Liver (tissue), 8 donors: ENCODE measurements at regions not wholly inside any gene's neighbourhood (a gene's known extent, or its start where the extent isn't known, plus 50 kb on each side); places are given as distances from the start of the nearest gene placed in this dataset.

Experiments used
- DNase-seq: peaks from one replicate; pipeline ENCODE4 v3.0.0-alpha.2; 2017; ENCODE audit warnings: low spot score
- H3K27ac ChIP-seq, 2 donors: one replicate each; pipeline ENCODE4 v1.7.0; 2013; ENCODE audit warnings: inconsistent platforms in 2 of 2, low read length in 2 of 2, control low read depth in 1 of 2, low read depth in 1 of 2, mild to moderate bottlenecking in 1 of 2
- H3K27me3 ChIP-seq, 4 donors: one replicate each; pipeline versions ENCODE4 v1.6.1 to v1.7.0; 2013; ENCODE audit warnings: low read length in 3 of 4, inconsistent platforms in 1 of 4, mild to moderate bottlenecking in 1 of 4, moderate library complexity in 1 of 4; ENCODE audit not compliant: control insufficient read depth in 4 of 4, insufficient read depth in 4 of 4
- H3K36me3 ChIP-seq, 4 donors: one replicate each; pipeline versions ENCODE4 v1.6.1 to v1.7.0; 2013; ENCODE audit warnings: low read length in 3 of 4, mild to moderate bottlenecking in 3 of 4, low read depth in 1 of 4, moderate library complexity in 1 of 4; ENCODE audit not compliant: control insufficient read depth in 4 of 4, insufficient read depth in 3 of 4
- H3K4me1 ChIP-seq, 4 donors: one replicate each; pipeline versions ENCODE4 v1.6.1 to v1.7.0; 2013; ENCODE audit warnings: low read length in 3 of 4, mild to moderate bottlenecking in 3 of 4, moderate library complexity in 1 of 4; ENCODE audit not compliant: control insufficient read depth in 4 of 4, insufficient read depth in 4 of 4
- H3K4me3 ChIP-seq, 3 donors: one replicate each; pipeline versions ENCODE4 v1.6.1 to v1.7.0; 2013; ENCODE audit warnings: low read length in 3 of 3, control low read depth in 1 of 3, low read depth in 1 of 3, mild to moderate bottlenecking in 1 of 3
- H3K9ac ChIP-seq, 2 donors: one replicate each; pipeline ENCODE4 v1.7.0; 2013; ENCODE audit warnings: low read length in 2 of 2, mild to moderate bottlenecking in 2 of 2, moderate library complexity in 2 of 2, control low read depth in 1 of 2, low read depth in 1 of 2
- H3K9me3 ChIP-seq, 4 donors: one replicate each; pipeline versions ENCODE4 v1.6.1 to v1.7.0; 2013; ENCODE audit warnings: low read length in 3 of 4; ENCODE audit not compliant: control insufficient read depth in 4 of 4
- FOXA1 ChIP-seq: IDR thresholded peaks from 2 replicates; pipeline ENCODE4 v1.6.1; 2016; ENCODE audit warnings: antibody characterized with exemption
- FOXA2 ChIP-seq: IDR thresholded peaks from 2 replicates; pipeline ENCODE4 v1.6.1; 2016; ENCODE audit warnings: antibody characterized with exemption
- GABPA ChIP-seq, 2 donors: IDR thresholded peaks in 1 of 2; conservative IDR thresholded peaks in 1 of 2; 2 replicates each; pipeline ENCODE4 v1.6.1; 2016; ENCODE audit warnings: antibody characterized with exemption in 2 of 2, mild to moderate bottlenecking in 1 of 2, moderate library complexity in 1 of 2
- HNF4A ChIP-seq, 2 donors: conservative IDR thresholded peaks; 2 replicates each; pipeline ENCODE4 v1.6.1; 2016; ENCODE audit warnings: antibody characterized with exemption in 2 of 2, mild to moderate bottlenecking in 2 of 2
- HNF4G ChIP-seq: IDR thresholded peaks from 2 replicates; pipeline ENCODE4 v1.6.1; 2016; ENCODE audit warnings: antibody characterized with exemption
- JUND ChIP-seq, 2 donors: IDR thresholded peaks; 2 replicates each; pipeline ENCODE4 v1.6.1; 2016; ENCODE audit warnings: antibody characterized with exemption in 2 of 2
- MAX ChIP-seq: IDR thresholded peaks from 2 replicates; pipeline ENCODE4 v1.6.1; 2016; ENCODE audit warnings: antibody characterized with exemption
- NR2F2 ChIP-seq: IDR thresholded peaks from 2 replicates; pipeline ENCODE4 v1.6.1; 2016; ENCODE audit warnings: antibody characterized with exemption
- RAD21 ChIP-seq, 2 donors: IDR thresholded peaks; 2 replicates each; pipeline ENCODE4 v1.6.1; 2016; ENCODE audit warnings: antibody characterized with exemption in 2 of 2, mild to moderate bottlenecking in 2 of 2
- RXRA ChIP-seq, 2 donors: IDR thresholded peaks; 2 replicates each; pipeline ENCODE4 v1.6.1; 2017 to 2018; ENCODE audit warnings: antibody characterized with exemption in 2 of 2, mild to moderate bottlenecking in 1 of 2
- SP1 ChIP-seq: IDR thresholded peaks from 2 replicates; pipeline ENCODE4 v1.6.1; 2018; ENCODE audit warnings: antibody characterized with exemption, mild to moderate bottlenecking
- TAF1 ChIP-seq: conservative IDR thresholded peaks from 2 replicates; pipeline ENCODE4 v1.6.1; 2016; ENCODE audit warnings: antibody characterized with exemption, mild to moderate bottlenecking
- YY1 ChIP-seq: IDR thresholded peaks from 2 replicates; pipeline ENCODE4 v1.6.1; 2016; ENCODE audit warnings: antibody characterized with exemption, mild to moderate bottlenecking
- ZBTB33 ChIP-seq: IDR thresholded peaks from 2 replicates; pipeline ENCODE4 v1.6.1; 2016; ENCODE audit warnings: antibody characterized with exemption
- WGBS: extraction: QIAGEN DNeasy Blood & Tissue Kit; methylation state at CpG from one replicate; pipeline ENCODE4 v1.1.7; 2013; 5-methylcytosine and 5-hydroxymethylcytosine counted together
- TF ChIP-seq, protein P1 (sequence below): IDR thresholded peaks from 2 replicates; pipeline ENCODE4 v1.6.1; 2016; ENCODE audit warnings: antibody characterized with exemption, mild to moderate bottlenecking
- TF ChIP-seq, protein P2 (sequence below): IDR thresholded peaks from 2 replicates; pipeline ENCODE4 v1.6.1; 2016; ENCODE audit warnings: antibody characterized with exemption
- TF ChIP-seq, protein P3 (sequence below): fragments of 150-350 bp; IDR thresholded peaks from 2 replicates; pipeline ENCODE4 v1.5.1; 2017; ENCODE audit warnings: improper control_type of control experiment, low read depth, low read length; ENCODE audit not compliant: missing input control
- donor health status: healthy.
- donor health status: healthy.
- donor health status: healthy.
- donor health status: healthy.
- donor health status: healthy.

GRCh38 chr6:132168961-132169360 is 217.8 kb upstream of the CCN2 start:
- Histone ChIP-seq H3K36me3 (no peaks in the 10 kb centered on the region), H3K27ac (no peak overlapping the region), H3K9ac (no peak overlapping the region), H3K27me3 (no peaks in the 10 kb centered on the region), H3K4me1 (no peaks in the 10 kb centered on the region), H3K4me3 (no peak overlapping the region), H3K9me3 (no peaks in the 10 kb centered on the region)
- 86% methylated on average over 3 of the region's 3 CpGs for WGBS
- no peak for DNase-seq
- TF ChIP-seq, protein P1, sequence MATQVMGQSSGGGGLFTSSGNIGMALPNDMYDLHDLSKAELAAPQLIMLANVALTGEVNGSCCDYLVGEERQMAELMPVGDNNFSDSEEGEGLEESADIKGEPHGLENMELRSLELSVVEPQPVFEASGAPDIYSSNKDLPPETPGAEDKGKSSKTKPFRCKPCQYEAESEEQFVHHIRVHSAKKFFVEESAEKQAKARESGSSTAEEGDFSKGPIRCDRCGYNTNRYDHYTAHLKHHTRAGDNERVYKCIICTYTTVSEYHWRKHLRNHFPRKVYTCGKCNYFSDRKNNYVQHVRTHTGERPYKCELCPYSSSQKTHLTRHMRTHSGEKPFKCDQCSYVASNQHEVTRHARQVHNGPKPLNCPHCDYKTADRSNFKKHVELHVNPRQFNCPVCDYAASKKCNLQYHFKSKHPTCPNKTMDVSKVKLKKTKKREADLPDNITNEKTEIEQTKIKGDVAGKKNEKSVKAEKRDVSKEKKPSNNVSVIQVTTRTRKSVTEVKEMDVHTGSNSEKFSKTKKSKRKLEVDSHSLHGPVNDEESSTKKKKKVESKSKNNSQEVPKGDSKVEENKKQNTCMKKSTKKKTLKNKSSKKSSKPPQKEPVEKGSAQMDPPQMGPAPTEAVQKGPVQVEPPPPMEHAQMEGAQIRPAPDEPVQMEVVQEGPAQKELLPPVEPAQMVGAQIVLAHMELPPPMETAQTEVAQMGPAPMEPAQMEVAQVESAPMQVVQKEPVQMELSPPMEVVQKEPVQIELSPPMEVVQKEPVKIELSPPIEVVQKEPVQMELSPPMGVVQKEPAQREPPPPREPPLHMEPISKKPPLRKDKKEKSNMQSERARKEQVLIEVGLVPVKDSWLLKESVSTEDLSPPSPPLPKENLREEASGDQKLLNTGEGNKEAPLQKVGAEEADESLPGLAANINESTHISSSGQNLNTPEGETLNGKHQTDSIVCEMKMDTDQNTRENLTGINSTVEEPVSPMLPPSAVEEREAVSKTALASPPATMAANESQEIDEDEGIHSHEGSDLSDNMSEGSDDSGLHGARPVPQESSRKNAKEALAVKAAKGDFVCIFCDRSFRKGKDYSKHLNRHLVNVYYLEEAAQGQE = no peak
- TF ChIP-seq MAX (no peak), RAD21 (IDR thresholded peaks at IDR 0.05) (no peak), FOXA2 (no peak), JUND (IDR thresholded peaks at IDR 0.05) (no peak), GABPA (IDR thresholded peaks at IDR 0.05 in 1 of 2, conservative IDR thresholded peaks at IDR 0.05 in 1 of 2) (no peak), YY1 (no peak), RXRA (IDR thresholded peaks at IDR 0.05) (no peak), FOXA1 (no peak), TAF1 (no peak), HNF4A (conservative IDR thresholded peaks at IDR 0.05) (no peak)
- TF ChIP-seq, protein P2, sequence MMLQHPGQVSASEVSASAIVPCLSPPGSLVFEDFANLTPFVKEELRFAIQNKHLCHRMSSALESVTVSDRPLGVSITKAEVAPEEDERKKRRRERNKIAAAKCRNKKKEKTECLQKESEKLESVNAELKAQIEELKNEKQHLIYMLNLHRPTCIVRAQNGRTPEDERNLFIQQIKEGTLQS = no peak

GRCh38 chr6:132167929-132168892 is 217.0 kb upstream of the CCN2 start:
- TF ChIP-seq FOXA1 (no peak), FOXA2 (no peak), JUND (IDR thresholded peaks at IDR 0.05) (no peak), HNF4A (conservative IDR thresholded peaks at IDR 0.05) (no peak), NR2F2 (no peak), RAD21 (IDR thresholded peaks at IDR 0.05) (no peak), MAX (no peak), TAF1 (no peak), GABPA (IDR thresholded peaks at IDR 0.05 in 1 of 2, conservative IDR thresholded peaks at IDR 0.05 in 1 of 2) (no peak), ZBTB33 (no peak), HNF4G (no peak), SP1 (no peak), YY1 (no peak)
- TF ChIP-seq, protein P2 = no peak
- TF ChIP-seq, protein P3, sequence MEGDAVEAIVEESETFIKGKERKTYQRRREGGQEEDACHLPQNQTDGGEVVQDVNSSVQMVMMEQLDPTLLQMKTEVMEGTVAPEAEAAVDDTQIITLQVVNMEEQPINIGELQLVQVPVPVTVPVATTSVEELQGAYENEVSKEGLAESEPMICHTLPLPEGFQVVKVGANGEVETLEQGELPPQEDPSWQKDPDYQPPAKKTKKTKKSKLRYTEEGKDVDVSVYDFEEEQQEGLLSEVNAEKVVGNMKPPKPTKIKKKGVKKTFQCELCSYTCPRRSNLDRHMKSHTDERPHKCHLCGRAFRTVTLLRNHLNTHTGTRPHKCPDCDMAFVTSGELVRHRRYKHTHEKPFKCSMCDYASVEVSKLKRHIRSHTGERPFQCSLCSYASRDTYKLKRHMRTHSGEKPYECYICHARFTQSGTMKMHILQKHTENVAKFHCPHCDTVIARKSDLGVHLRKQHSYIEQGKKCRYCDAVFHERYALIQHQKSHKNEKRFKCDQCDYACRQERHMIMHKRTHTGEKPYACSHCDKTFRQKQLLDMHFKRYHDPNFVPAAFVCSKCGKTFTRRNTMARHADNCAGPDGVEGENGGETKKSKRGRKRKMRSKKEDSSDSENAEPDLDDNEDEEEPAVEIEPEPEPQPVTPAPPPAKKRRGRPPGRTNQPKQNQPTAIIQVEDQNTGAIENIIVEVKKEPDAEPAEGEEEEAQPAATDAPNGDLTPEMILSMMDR = no peak
- TF ChIP-seq, protein P1 = no peak
- DNase-seq = no peak
- Histone ChIP-seq H3K4me1 (no peaks in the 10 kb centered on the region), H3K27ac (no peak overlapping the region), H3K9ac (no peak overlapping the region), H3K27me3 (no peaks in the 10 kb centered on the region), H3K4me3 (no peak overlapping the region), H3K9me3 (no peaks in the 10 kb centered on the region), H3K36me3 (no peaks in the 10 kb centered on the region)
- 68% methylated on average over 4 of the region's 4 CpGs for WGBS
